Left lung (tissue), 4 donors: ENCODE measurements at regions not wholly inside any gene's neighbourhood (a gene's known extent, or its start where the extent isn't known, plus 50 kb on each side); places are given as distances from the start of the nearest gene placed in this dataset.

Experiments used
- ATAC-seq: fragments of 200-7000 bp; cut with Tn5 transposase; one replicate; pipeline ENCODE4 v1.9.1; 2020; ENCODE audit warnings: moderate library complexity
- DNase-seq, 4 donors: peaks; one replicate each; pipeline ENCODE4 v3.0.0-alpha.2; 2013 to 2020
- H3K27ac ChIP-seq, 2 donors: fragments of 200-600 bp; sonication (generic) in 1 of 2; one replicate each; pipeline versions ENCODE4 v1.5.0 to v1.8.0; 2020 to 2021
- H3K27me3 ChIP-seq, 2 donors: fragments of 200-600 bp; sonication (generic) in 1 of 2; one replicate each; pipeline versions ENCODE4 v1.5.0 to v1.8.0; 2020 to 2021
- H3K36me3 ChIP-seq, 2 donors: fragments of 200-600 bp; sonication (generic) in 1 of 2; one replicate each; pipeline versions ENCODE4 v1.5.0 to v1.8.0; 2020 to 2021
- H3K4me1 ChIP-seq, 2 donors: fragments of 200-600 bp; one replicate each; pipeline ENCODE4 v1.8.0; 2021
- H3K4me3 ChIP-seq, 2 donors: fragments of 200-600 bp; sonication (generic) in 1 of 2; one replicate each; pipeline versions ENCODE4 v1.5.0 to v1.8.0; 2020 to 2021; ENCODE audit warnings: mild to moderate bottlenecking in 1 of 2
- H3K9me3 ChIP-seq, 2 donors: fragments of 200-600 bp; sonication (generic) in 1 of 2; one replicate each; pipeline versions ENCODE4 v1.5.0 to v1.8.0; 2020 to 2021
- intact Hi-C, 2 donors: fragments of 100-400 bp; cut with DNase I; formaldehyde crosslinking; loops; one replicate each; pipeline versions ENCODE4 v1.11.2 to v1.14.2; 2022
- TF ChIP-seq, protein P1 (sequence below), 2 donors: fragments of 200-600 bp; sonication (generic) in 1 of 2; IDR thresholded peaks; one replicate each; pipeline versions ENCODE4 v1.5.0 to v1.8.0; 2021; ENCODE audit warnings: antibody characterized with exemption in 2 of 2
- donor health status: DM: no; HTN: yes; CAD: no.
- donor health status: DM: no; HTN: no; CAD: no.

DNA sequence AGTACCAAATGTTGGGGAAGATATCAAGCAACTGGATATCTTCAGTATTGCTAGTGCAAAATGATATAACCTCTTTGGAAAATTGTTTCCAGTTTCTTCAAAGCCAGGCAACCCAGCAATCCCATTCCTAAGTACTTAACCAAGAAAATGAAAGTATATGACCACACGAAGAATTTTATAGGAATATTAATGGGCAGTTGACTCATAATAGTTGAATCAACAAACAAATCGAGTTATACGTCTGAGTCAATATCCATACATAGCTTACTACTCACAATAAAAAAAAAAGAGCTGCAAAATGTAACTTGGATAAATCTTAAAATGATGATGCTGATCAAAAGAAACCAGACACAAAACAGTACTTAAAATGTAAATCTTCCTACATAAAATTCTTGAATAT lies 810.4 kb downstream of the METTL4 start:
- Histone ChIP-seq H3K27ac (no peak overlapping the region), H3K36me3 (no peaks in the 10 kb centered on the region), H3K4me3 (no peak overlapping the region), H3K27me3 (no peaks in the 10 kb centered on the region), H3K9me3 (peaks cover 0 to 3% of the 10 kb centered on the region in 2 donors), H3K4me1 (no peaks in the 10 kb centered on the region)
- DNase-seq (no peak), ATAC-seq (no peak)
- TF ChIP-seq, protein P1, sequence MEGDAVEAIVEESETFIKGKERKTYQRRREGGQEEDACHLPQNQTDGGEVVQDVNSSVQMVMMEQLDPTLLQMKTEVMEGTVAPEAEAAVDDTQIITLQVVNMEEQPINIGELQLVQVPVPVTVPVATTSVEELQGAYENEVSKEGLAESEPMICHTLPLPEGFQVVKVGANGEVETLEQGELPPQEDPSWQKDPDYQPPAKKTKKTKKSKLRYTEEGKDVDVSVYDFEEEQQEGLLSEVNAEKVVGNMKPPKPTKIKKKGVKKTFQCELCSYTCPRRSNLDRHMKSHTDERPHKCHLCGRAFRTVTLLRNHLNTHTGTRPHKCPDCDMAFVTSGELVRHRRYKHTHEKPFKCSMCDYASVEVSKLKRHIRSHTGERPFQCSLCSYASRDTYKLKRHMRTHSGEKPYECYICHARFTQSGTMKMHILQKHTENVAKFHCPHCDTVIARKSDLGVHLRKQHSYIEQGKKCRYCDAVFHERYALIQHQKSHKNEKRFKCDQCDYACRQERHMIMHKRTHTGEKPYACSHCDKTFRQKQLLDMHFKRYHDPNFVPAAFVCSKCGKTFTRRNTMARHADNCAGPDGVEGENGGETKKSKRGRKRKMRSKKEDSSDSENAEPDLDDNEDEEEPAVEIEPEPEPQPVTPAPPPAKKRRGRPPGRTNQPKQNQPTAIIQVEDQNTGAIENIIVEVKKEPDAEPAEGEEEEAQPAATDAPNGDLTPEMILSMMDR (IDR thresholded peaks at IDR 0.05) = no peak
- intact Hi-C loops = no loop called here

DNA sequence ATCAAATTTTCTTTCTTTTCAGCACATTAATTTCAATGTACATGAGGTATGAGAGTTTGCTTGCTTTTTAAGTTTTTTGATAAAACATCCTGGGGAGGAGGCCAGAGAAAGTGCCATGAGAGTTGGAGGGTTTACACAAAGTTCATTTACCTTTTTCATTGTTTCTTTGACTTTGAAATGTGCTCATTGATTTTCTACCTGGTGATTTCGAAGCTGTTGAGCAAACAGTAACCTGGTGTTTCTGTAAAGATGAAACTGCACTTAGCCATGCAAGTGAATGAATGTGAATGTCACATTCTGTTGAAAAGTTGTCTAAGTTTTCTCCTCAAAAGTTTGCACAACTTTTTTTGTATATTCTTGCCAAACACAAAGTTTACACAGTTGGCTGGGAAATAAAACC lies 797.0 kb downstream of the METTL4 start:
- intact Hi-C loops = no loop called here
- no peak for DNase-seq

DNA sequence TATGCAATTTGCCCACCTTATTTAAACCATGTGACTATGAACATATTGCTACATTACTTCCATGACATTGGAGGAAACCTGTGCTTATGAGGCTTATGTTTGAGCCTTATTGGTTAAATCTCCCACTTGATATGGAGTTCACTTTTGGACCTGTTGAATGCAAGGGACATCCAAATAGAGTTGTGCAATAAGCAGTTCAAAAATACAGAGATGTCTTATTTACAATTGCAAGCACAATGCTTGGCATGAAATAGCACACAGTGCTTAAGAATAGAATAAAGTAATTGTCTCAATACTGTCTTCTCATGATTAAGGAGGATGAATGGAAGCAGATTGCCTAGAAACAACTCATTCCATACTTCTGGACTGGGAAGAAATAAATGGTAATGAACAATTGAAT lies 793.5 kb downstream of the METTL4 start:
- TF ChIP-seq, protein P1 (IDR thresholded peaks at IDR 0.05) = no peak
- Histone ChIP-seq H3K36me3 (no peaks in the 10 kb centered on the region), H3K4me3 (no peak overlapping the region), H3K27ac (no peak overlapping the region), H3K27me3 (no peaks in the 10 kb centered on the region), H3K4me1 (no peaks in the 10 kb centered on the region), H3K9me3 (no peaks in the 10 kb centered on the region)
- ATAC-seq = no peak
- intact Hi-C loops = no loop called here
- no peak for DNase-seq

More for the DNA sequence above, 797.0 kb downstream of the METTL4 start:
- no peak overlapping the region for H3K4me3 ChIP-seq
- no peak overlapping the region for H3K27ac ChIP-seq
- no peaks in the 10 kb centered on the region for H3K9me3 ChIP-seq
- no peaks in the 10 kb centered on the region for H3K36me3 ChIP-seq
- no peaks in the 10 kb centered on the region for H3K4me1 ChIP-seq
- no peaks in the 10 kb centered on the region for H3K27me3 ChIP-seq
- TF ChIP-seq, protein P1 (IDR thresholded peaks at IDR 0.05) = no peak
- ATAC-seq = no peak

DNA sequence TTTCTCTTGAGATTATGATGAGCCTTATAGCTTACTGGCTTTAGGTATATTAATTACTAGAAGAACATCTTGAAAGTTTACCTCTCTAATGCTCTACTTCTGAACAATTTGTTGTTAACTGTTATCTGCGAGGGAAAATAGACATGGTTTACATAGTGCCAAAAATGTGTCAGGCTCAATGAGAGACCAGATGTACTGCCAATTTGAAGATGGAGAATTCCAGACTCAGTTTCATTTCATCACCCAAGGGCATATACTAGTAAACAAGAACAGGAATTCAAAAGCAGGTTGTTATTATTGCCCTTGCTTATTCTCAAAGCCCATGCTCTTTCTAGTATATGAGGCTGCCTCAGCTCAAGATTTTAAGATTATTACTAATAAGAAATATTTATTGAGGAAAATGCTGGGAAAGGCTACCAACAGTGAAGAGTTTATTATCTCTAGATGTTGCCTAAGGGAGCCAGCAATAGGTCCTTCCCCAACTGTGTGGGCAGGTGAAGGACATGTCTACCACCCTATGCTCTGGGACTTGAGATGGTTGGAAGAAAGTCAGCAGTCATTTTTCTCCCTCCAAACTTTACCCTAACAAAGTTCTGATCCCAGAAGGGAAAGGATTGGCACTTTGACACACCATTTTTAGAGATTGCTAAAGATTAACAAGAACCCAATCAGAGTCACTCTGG lies 792.7 kb downstream of the METTL4 start:
- intact Hi-C loops = no loop called here
- no peak overlapping the region for H3K27ac ChIP-seq
- H3K36me3 ChIP-seq = no peaks in the 10 kb centered on the region
- no peak overlapping the region for H3K4me3 ChIP-seq
- no peak for DNase-seq
- H3K9me3 ChIP-seq = no peaks in the 10 kb centered on the region
- TF ChIP-seq, protein P1 (IDR thresholded peaks at IDR 0.05) = no peak
- no peak for ATAC-seq
- no peaks in the 10 kb centered on the region for H3K27me3 ChIP-seq
- H3K4me1 ChIP-seq = no peaks in the 10 kb centered on the region

DNA sequence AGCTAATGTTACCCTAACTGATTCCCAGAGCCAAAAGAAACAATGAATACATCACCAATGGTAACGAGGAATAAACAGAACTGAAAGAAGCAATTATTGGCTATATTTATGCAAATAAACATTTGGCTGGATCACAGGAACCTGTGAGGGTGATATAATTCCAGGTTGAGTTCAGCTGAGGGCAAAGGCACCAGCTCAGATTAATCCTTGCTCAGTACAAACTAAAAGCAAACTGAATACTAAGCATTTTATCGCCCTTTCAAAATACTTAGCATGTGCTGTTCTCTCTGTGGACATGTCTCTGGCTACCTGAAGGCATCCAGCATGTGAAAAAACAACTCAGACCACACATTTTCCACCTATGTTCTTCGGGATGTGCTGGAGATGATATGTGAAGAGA lies 791.7 kb downstream of the METTL4 start:
- TF ChIP-seq, protein P1 (IDR thresholded peaks at IDR 0.05) = no peak
- no peak for ATAC-seq
- DNase-seq = no peak
- Histone ChIP-seq H3K27me3 (no peaks in the 10 kb centered on the region), H3K27ac (no peak overlapping the region), H3K4me3 (no peak overlapping the region), H3K4me1 (no peaks in the 10 kb centered on the region), H3K9me3 (no peaks in the 10 kb centered on the region), H3K36me3 (no peaks in the 10 kb centered on the region)
- intact Hi-C loops = no loop called here
